ENCODE measurements at regions not wholly inside any gene's neighbourhood (a gene's known extent, or its start where the extent isn't known, plus 50 kb on each side); places are given as distances from the start of the nearest gene placed in this dataset.

GRCh38 chr4:132998585-132999230 is 150.4 kb upstream of the PCDH10 start:
- H3K9me3 ChIP-seq (ENCODE audit: control insufficient read depth, low read depth, low read length), result no peaks in the 10 kb centered on the region
- H3K79me2 ChIP-seq (ENCODE audit: control insufficient read depth, insufficient read depth, low read length), result no peaks in the 10 kb centered on the region
- H2AFZ ChIP-seq (ENCODE audit: control insufficient read depth, low read length), result no peak overlapping the region
- no peak overlapping the region for H3K4me3 ChIP-seq (ENCODE audit: control insufficient read depth in 2 of 3, extremely low read depth in 1 of 3, insufficient read depth in 2 of 3, low read depth in 1 of 3, low read length in 3 of 3)
- dilution Hi-C loops (cut with MboI; ENCODE audit: extremely low pct_ligation_motif_present, low sequenced_read_pairs), result no loop called here
- DNase-seq (ENCODE audit: low read depth, low spot score), result no peak
- H3K27ac ChIP-seq (ENCODE audit: control insufficient read depth, insufficient read depth, low read length), result no peak overlapping the region
- H3K9me1 ChIP-seq (ENCODE audit: control insufficient read depth, extremely low read depth, insufficient read depth, low read length), result no peaks in the 10 kb centered on the region
- H3K27me3 ChIP-seq (ENCODE audit: control insufficient read depth, extremely low read depth, insufficient read depth, low read length), result no peaks in the 10 kb centered on the region
- FAIRE-seq, result no peak
- TF ChIP-seq EZH2 (IDR thresholded peaks at IDR 0.05; ENCODE audit: low read length) (no peak), CTCF (optimal IDR thresholded peaks at IDR 0.05 in 1 of 3, IDR thresholded peaks at IDR 0.05 in 1 of 3, conservative IDR thresholded peaks at IDR 0.05 in 1 of 3; ENCODE audit: extremely low read depth in 1 of 3, insufficient read depth in 2 of 3, low read length in 3 of 3) (no peak)
- H4K20me1 ChIP-seq (ENCODE audit: control insufficient read depth, extremely low read depth, insufficient read depth, low read length), result no peaks in the 10 kb centered on the region
- no peak overlapping the region for H3K4me2 ChIP-seq (ENCODE audit: control insufficient read depth, extremely low read depth, insufficient read depth, low read depth, low read length)
- H3K36me3 ChIP-seq (ENCODE audit: control insufficient read depth in 2 of 2, extremely low read depth in 1 of 2, insufficient read depth in 2 of 2, low read length in 2 of 2), result no peaks in the 10 kb centered on the region
- H3K4me1 ChIP-seq (ENCODE audit: control insufficient read depth, extremely low read depth, insufficient read depth, low read length), result no peaks in the 10 kb centered on the region
- H3K9ac ChIP-seq (ENCODE audit: control insufficient read depth, extremely low read depth, insufficient read depth, low read length), result no peak overlapping the region

- FAIRE-seq (no peak), DNase-seq (ENCODE audit: low read depth, low spot score) (no peak)
- Histone ChIP-seq H2AFZ (ENCODE audit: control insufficient read depth, low read length) (no peak overlapping the region), H3K9me3 (ENCODE audit: control insufficient read depth, low read depth, low read length) (no peaks in the 10 kb centered on the region), H4K20me1 (ENCODE audit: control insufficient read depth, extremely low read depth, insufficient read depth, low read length) (no peaks in the 10 kb centered on the region), H3K4me3 (ENCODE audit: control insufficient read depth in 2 of 3, extremely low read depth in 1 of 3, insufficient read depth in 2 of 3, low read depth in 1 of 3, low read length in 3 of 3) (no peak overlapping the region), H3K27me3 (ENCODE audit: control insufficient read depth, extremely low read depth, insufficient read depth, low read length) (no peaks in the 10 kb centered on the region), H3K9me1 (ENCODE audit: control insufficient read depth, extremely low read depth, insufficient read depth, low read length) (no peaks in the 10 kb centered on the region), H3K9ac (ENCODE audit: control insufficient read depth, extremely low read depth, insufficient read depth, low read length) (no peak overlapping the region), H3K27ac (ENCODE audit: control insufficient read depth, insufficient read depth, low read length) (no peak overlapping the region), H3K79me2 (ENCODE audit: control insufficient read depth, insufficient read depth, low read length) (no peaks in the 10 kb centered on the region), H3K36me3 (ENCODE audit: control insufficient read depth in 2 of 2, extremely low read depth in 1 of 2, insufficient read depth in 2 of 2, low read length in 2 of 2) (no peaks in the 10 kb centered on the region), H3K4me2 (ENCODE audit: control insufficient read depth, extremely low read depth, insufficient read depth, low read depth, low read length) (no peak overlapping the region), H3K4me1 (ENCODE audit: control insufficient read depth, extremely low read depth, insufficient read depth, low read length) (no peaks in the 10 kb centered on the region)
- dilution Hi-C loops (cut with MboI; ENCODE audit: extremely low pct_ligation_motif_present, low sequenced_read_pairs), result no loop called here
- TF ChIP-seq EZH2 (IDR thresholded peaks at IDR 0.05; ENCODE audit: low read length) (no peak), CTCF (optimal IDR thresholded peaks at IDR 0.05 in 1 of 3, IDR thresholded peaks at IDR 0.05 in 1 of 3, conservative IDR thresholded peaks at IDR 0.05 in 1 of 3; ENCODE audit: extremely low read depth in 1 of 3, insufficient read depth in 2 of 3, low read length in 3 of 3) (no peak)
These were observed 149.1 kb upstream of the PCDH10 start for GRCh38 chr4:133000012-133000411.
